Keratinocyte (primary cell): ENCODE measurements at regions not wholly inside any gene's neighbourhood (a gene's known extent, or its start where the extent isn't known, plus 50 kb on each side); places are given as distances from the start of the nearest gene placed in this dataset.

Experiments
- CTCF ChIP-seq, 3 experiments: IDR thresholded peaks in 1 of 3; conservative IDR thresholded peaks in 1 of 3; optimal IDR thresholded peaks in 1 of 3; 2 replicates in 2 of 3; 3 replicates in 1 of 3; pipeline versions ENCODE3 to v1.5.1; 2011; ENCODE audit warnings: low read length in 3 of 3, mild to moderate bottlenecking in 3 of 3, moderate library complexity in 2 of 3, control low read depth in 1 of 3, inconsistent platforms in 1 of 3; ENCODE audit not compliant: insufficient read depth in 2 of 3; ENCODE audit errors: extremely low read depth in 1 of 3
- EZH2 ChIP-seq: IDR thresholded peaks from one replicate; pipeline ENCODE4 v1.6.1; 2012; ENCODE audit warnings: inconsistent platforms, mild to moderate bottlenecking, low read length, moderate library complexity

- TF ChIP-seq CTCF (optimal IDR thresholded peaks at IDR 0.05 in 1 of 3, IDR thresholded peaks at IDR 0.05 in 1 of 3, conservative IDR thresholded peaks at IDR 0.05 in 1 of 3; ENCODE audit: extremely low read depth in 1 of 3, insufficient read depth in 2 of 3, low read length in 3 of 3) (no peak), EZH2 (no peak)
Measured at GRCh38 chr3:76383781-76384180, 598.4 kb upstream of the ZNF717 start.
